SK-N-MC (cell line): ENCODE measurements at regions not wholly inside any gene's neighbourhood (a gene's known extent, or its start where the extent isn't known, plus 50 kb on each side); places are given as distances from the start of the nearest gene placed in this dataset.

ENCODE experiments used
- DNase-seq: peaks from one replicate; pipeline ENCODE4 v3.0.0-alpha.2; 2011; ENCODE audit warnings: low read depth, low spot score
- H3K27ac ChIP-seq: fragments of 200-600 bp; sonication (generic); 2 replicates; pipeline ENCODE4 v1.5.1; 2016; ENCODE audit warnings: mixed run types
- H3K36me3 ChIP-seq: fragments of 200-600 bp; sonication (generic); 2 replicates; pipeline ENCODE4 v1.6.1; 2017; ENCODE audit warnings: antibody characterized with exemption, low read length, mixed read lengths; ENCODE audit not compliant: insufficient read depth
- H3K4me3 ChIP-seq: fragments of 200-600 bp; sonication (generic); 2 replicates; pipeline ENCODE4 v1.5.1; 2016
- H3K9ac ChIP-seq: fragments of 200-600 bp; sonication (generic); 2 replicates; pipeline ENCODE4 v1.8.0; 2017; ENCODE audit warnings: mixed run types, mixed read lengths; ENCODE audit not compliant: insufficient read length
- H3K9me3 ChIP-seq: fragments of 200-600 bp; sonication (generic); 2 replicates; pipeline ENCODE4 v1.6.1; 2017; ENCODE audit warnings: low read depth, mild to moderate bottlenecking, antibody characterized with exemption, low read length, moderate library complexity, mixed read lengths
- EZH2 ChIP-seq: fragments of 200-600 bp; sonication (generic); IDR thresholded peaks from one replicate; pipeline ENCODE4 v1.6.1; 2017; ENCODE audit warnings: antibody characterized with exemption
- FOXP2 ChIP-seq: optimal IDR thresholded peaks from 2 replicates; pipeline ENCODE3; 2011; ENCODE audit warnings: mild to moderate bottlenecking, moderate library complexity; ENCODE audit not compliant: insufficient read depth; ENCODE audit errors: extremely low read length, control extremely low read depth
- POLR2AphosphoS5 ChIP-seq: IDR thresholded peaks from 2 replicates; pipeline ENCODE4 v1.6.1; 2012; ENCODE audit warnings: mild to moderate bottlenecking, low read depth, low read length, borderline replicate concordance

GRCh38 chr2:16832910-16833309, 167.3 kb upstream of the CYRIA start:
- no peaks in the 10 kb centered on the region for H3K9me3 ChIP-seq
- DNase-seq: no peak
- no peak overlapping the region for H3K27ac ChIP-seq
- H3K36me3 ChIP-seq: no peaks in the 10 kb centered on the region
- H3K4me3 ChIP-seq: no peak overlapping the region
- TF ChIP-seq EZH2: no peak
- no peak for TF ChIP-seq POLR2AphosphoS5
- no peak for TF ChIP-seq FOXP2
- no peak overlapping the region for H3K9ac ChIP-seq

DNA sequence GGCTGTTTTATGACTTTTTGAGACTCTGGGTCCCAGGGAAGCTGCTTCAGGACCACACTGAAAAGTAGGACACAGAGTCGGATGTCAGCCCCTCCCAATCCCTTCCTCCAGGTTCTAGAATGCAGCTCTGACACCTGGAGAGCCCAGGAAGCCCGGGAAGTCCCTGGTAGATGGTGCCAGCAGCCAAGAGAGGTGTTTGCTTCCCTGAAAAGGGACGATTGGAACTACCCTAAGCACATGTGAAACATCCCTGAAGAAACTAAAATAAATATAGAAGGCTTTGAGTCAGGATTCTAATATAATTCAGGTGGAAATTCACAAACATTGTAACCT, 163.2 kb upstream of the CYRIA start:
- Histone ChIP-seq H3K9ac (no peak overlapping the region), H3K9me3 (no peaks in the 10 kb centered on the region), H3K27ac (no peak overlapping the region), H3K36me3 (no peaks in the 10 kb centered on the region), H3K4me3 (no peak overlapping the region)
- TF ChIP-seq EZH2: no peak
- no peak for TF ChIP-seq FOXP2
- no peak for TF ChIP-seq POLR2AphosphoS5
- no peak for DNase-seq

GRCh38 chr2:16828044-16828827, 162.6 kb upstream of the CYRIA start:
- Histone ChIP-seq H3K36me3 (no peaks in the 10 kb centered on the region), H3K9me3 (no peaks in the 10 kb centered on the region), H3K9ac (no peak overlapping the region), H3K27ac (no peak overlapping the region), H3K4me3 (no peak overlapping the region)
- DNase-seq: no peak
- TF ChIP-seq FOXP2 (no peak), EZH2 (no peak), POLR2AphosphoS5 (no peak)

DNA sequence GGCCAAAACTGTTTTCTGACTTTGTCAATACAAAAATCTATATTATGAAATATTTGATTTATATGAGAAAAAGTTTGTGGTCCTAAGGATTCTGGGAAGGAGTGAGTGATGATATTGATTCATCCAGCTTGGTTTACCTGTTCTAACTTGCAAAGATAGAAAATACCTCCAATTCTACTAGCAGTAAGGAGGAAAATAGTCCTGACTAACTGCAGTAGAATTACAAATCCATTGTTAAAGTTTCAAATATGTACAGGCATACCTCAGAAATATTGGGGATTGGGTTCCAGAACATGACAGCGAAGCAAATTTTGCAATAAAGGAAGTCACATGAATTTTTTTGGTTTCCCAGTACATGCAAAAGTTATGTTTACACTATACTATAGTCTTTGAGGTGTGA, 158.8 kb upstream of the CYRIA start:
- TF ChIP-seq EZH2 (no peak), POLR2AphosphoS5 (no peak), FOXP2 (no peak)
- no peak for DNase-seq
- H3K9me3 ChIP-seq: no peaks in the 10 kb centered on the region

GRCh38 chr2:16821692-16822091, 156.1 kb upstream of the CYRIA start:
- Histone ChIP-seq H3K9ac (no peak overlapping the region), H3K36me3 (no peaks in the 10 kb centered on the region), H3K27ac (no peak overlapping the region), H3K4me3 (no peak overlapping the region), H3K9me3 (no peaks in the 10 kb centered on the region)
- no peak for DNase-seq
- TF ChIP-seq FOXP2 (no peak), POLR2AphosphoS5 (no peak), EZH2 (no peak)

More for the DNA sequence above, 158.8 kb upstream of the CYRIA start:
- Histone ChIP-seq H3K36me3 (no peaks in the 10 kb centered on the region), H3K27ac (no peak overlapping the region), H3K9ac (no peak overlapping the region), H3K4me3 (no peak overlapping the region)

DNA sequence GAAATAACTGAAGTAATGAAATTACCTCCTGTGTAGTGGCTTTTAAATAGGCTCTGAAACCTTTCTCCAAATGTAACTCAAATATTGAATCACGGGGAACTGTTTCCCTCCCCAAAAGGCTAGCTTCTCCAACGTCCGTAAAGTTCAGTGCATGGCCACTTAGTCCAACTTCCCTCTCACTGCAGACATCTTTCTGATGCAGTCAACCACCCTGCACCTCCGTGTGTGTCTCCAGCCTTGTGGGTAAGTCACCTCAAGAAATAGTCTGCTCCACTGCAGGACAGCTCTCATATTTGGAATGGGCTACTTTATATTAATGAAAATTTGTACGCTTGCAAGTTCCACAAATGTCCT, 152.5 kb upstream of the CYRIA start:
- H3K4me3 ChIP-seq: no peak overlapping the region
- H3K27ac ChIP-seq: no peak overlapping the region
- TF ChIP-seq POLR2AphosphoS5: no peak
- no peak for TF ChIP-seq FOXP2
- TF ChIP-seq EZH2: no peak
- DNase-seq: no peak
- no peaks in the 10 kb centered on the region for H3K36me3 ChIP-seq
- no peaks in the 10 kb centered on the region for H3K9me3 ChIP-seq
- H3K9ac ChIP-seq: no peak overlapping the region

DNA sequence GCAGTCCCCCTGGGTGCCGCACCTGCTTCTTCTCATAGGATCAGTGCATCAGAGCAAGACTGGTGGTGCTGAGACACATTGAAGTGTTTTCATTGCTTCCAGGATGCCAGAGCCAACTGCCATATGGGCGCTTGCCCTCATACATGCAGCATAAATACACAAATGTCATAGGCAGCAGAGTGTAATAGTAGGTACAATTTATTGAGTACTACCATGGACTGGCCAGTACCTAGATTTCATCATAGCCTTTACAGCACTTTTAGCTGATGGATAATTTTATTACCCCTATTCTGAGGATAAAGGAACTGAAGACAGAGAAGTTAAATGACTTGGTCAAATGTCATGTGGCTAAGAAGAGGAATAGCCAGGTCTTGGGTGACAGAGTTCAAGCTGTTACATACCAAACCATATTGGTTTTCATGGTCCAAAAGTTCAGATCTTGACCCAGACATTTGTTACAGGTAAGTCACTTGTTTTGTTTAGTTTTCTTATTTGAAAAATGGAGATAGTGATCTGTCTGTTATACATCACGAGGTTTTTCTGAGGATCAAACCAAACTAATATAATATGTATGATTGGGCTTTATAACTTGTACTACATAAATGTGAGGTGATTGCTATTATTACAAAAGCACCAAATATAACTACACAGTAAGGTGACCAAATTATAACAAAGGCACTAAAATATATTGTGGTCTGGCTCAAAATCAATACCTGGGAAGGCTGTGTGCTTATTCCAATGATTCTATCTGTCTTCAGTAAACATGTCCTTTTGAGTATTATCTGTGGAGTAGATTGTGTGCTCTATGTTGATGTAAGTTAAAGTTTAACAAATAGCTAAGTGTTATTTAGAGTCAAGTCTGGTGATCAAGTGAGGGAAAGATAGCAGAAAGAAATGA, 151.9 kb upstream of the CYRIA start:
- Histone ChIP-seq H3K36me3 (no peaks in the 10 kb centered on the region), H3K27ac (no peak overlapping the region), H3K9ac (no peak overlapping the region), H3K9me3 (no peaks in the 10 kb centered on the region), H3K4me3 (no peak overlapping the region)
- TF ChIP-seq EZH2: no peak
- no peak for TF ChIP-seq FOXP2
- no peak for TF ChIP-seq POLR2AphosphoS5
- DNase-seq: no peak

DNA sequence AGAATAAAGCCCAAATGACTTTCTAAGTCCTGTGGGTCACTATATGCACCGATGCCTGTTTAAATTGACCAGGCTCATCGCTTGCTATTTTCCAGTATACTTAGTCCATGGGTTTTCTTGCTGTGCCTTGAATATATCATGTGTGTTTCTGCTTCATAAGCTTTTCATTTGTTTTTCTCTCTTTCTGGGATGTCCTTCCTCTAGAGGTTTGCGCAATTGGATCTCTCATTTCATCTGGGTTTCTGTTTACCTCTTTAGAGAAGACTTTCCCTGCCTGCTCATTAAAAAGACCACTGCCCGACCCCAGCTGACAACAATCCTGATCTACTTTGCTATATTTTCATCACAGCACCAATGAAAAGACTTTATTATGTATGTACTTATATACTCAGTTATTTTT, 150.9 kb upstream of the CYRIA start:
- Histone ChIP-seq H3K27ac (no peak overlapping the region), H3K9me3 (no peaks in the 10 kb centered on the region), H3K4me3 (no peak overlapping the region), H3K9ac (no peak overlapping the region), H3K36me3 (no peaks in the 10 kb centered on the region)
- no peak for TF ChIP-seq FOXP2
- TF ChIP-seq POLR2AphosphoS5: no peak
- no peak for DNase-seq
